GM18508 (cell line): ENCODE measurements at regions not wholly inside any gene's neighbourhood (a gene's known extent, or its start where the extent isn't known, plus 50 kb on each side); places are given as distances from the start of the nearest gene placed in this dataset.

Experiments
- ATAC-seq: cut with Tn5 transposase; IDR thresholded peaks from one replicate; pipeline ENCODE4 v1.9.1; 2021; ENCODE audit warnings: moderate number of reproducible peaks; ENCODE audit not compliant: insufficient read depth, unreplicated experiment

- no peak for ATAC-seq
These were observed 107.1 kb upstream of the UBE2E2 start for GRCh38 chr3:23096041-23096440.

GRCh38 chr3:23099021-23099420 lies 104.1 kb upstream of the UBE2E2 start:
- no peak for ATAC-seq

DNA sequence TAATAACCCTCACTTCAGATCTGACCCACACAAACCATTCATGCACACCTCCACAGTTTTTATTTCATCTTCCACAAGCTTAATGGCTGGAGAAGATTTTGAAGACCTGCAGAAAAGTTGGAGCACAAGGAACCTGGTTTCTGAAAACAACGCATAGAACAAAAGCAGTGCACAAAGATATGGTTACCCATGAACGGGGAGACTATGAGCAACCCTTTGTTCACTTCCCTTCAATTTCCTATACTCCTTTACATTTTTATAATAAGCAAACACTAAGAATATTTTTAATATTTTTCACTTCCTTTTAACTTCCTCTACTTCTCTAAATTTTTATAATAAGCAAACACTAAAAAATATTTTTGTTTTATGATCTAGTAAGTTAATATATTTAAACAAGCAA lies 103.5 kb upstream of the UBE2E2 start:
- no peak for ATAC-seq

- ATAC-seq: no peak
These were observed 103.0 kb upstream of the UBE2E2 start for GRCh38 chr3:23100106-23100505.

GRCh38 chr3:23103764-23104163 lies 99.4 kb upstream of the UBE2E2 start:
- ATAC-seq: no peak

GRCh38 chr3:23105048-23105447 lies 98.1 kb upstream of the UBE2E2 start:
- ATAC-seq: no peak

DNA sequence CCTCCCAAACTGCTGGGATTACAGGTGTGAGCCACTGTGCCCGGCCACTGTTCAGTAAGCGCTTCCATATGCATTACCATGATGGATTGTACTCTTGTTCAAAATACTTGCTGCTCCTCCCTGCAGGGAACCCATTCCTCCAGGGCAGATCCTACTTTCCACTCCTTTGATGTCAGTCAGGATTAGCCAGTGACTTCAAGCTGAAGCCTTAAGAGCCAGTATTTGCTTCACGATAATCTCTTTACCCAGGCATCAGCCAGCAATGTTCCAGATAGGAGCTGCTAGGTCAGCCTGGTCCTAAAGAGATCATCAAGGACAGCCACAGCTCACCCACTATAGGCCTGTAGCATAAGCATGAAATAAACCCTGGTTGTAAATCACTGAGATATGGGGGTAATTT lies 96.5 kb upstream of the UBE2E2 start:
- no peak for ATAC-seq

GRCh38 chr3:23107221-23107620 lies 95.9 kb upstream of the UBE2E2 start:
- ATAC-seq: no peak

DNA sequence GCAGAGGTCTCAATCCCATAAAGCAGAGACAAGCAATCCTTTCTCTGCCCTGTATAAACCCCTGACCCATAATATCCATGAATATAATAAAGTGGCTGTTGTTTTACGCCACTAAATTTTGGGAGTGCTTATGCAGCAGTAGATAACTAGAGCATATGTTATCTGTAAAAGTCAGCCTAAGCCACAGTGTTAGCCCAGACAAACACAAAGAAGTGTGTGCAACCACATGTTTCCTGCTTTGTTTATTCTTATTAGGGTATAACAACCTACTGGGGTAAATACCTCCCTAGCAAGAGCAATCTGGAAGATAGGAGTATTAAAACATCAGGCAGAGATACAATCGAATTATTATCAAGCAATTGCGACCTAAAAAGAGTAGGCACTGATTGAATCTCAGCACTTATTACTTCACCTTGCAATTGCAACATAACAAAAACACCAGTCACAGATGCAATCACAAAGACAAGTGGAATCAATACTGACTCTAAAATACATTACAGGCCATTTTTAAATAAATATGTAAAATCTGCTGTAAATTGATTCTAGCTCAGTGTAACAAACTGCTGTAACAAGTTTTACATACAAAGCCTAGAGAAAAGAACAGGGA lies 94.6 kb upstream of the UBE2E2 start:
- no peak for ATAC-seq

- ATAC-seq: no peak
These were observed 91.8 kb upstream of the UBE2E2 start for GRCh38 chr3:23111286-23111685.

GRCh38 chr3:23111797-23112196 lies 91.3 kb upstream of the UBE2E2 start:
- no peak for ATAC-seq

DNA sequence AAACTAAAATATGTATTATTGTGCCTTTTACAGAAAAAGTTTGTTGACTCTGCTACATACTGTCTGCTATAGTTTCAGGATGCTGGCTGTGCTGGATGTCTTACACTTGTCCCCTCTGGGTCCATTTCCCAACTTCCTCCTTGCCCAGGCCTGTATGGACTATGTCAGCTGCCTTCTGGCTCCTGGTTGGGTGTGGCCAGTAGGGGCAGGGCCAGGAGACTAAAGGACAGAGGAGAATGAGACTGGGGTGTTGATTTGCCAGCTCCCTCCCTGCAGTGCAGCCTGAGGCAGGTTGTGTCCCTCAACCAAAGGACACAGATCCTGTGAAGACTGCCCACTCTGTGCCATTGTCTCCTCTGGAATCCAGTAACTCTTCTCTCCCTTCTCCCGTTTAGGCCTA lies 90.6 kb upstream of the UBE2E2 start:
- no peak for ATAC-seq

DNA sequence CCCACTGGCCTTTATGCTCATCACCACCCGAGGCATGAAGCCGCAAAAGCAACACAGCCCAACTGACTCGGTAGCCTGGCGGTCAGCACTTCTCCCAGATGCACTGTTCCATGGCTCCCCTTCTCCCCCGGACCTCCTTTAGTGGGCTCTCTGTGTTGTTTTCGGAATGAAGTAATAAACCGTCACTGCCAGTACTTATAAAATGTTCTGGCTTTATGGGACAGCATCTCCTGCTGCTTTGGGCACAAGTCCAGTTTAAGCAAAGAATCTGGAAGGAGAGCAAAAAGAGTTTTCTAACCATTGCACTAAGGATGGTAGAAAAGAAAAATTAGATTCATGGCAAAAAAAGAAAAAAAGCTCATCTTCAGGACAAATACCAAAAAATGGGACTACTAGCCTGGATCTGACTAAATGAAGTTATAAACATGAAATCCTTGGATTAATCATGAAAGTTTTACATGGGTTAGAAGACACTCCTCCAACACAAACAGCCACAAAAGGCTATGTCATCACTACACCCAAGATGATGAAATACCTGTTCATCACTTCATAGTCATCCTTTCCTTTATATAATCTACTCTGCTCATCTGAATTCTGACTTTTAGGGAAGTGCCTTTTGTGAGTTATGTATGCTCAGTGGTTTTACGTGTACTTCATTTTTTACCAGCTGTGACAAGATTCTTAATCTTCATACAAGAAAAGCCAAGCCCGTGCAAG lies 89.5 kb upstream of the UBE2E2 start:
- no peak for ATAC-seq

DNA sequence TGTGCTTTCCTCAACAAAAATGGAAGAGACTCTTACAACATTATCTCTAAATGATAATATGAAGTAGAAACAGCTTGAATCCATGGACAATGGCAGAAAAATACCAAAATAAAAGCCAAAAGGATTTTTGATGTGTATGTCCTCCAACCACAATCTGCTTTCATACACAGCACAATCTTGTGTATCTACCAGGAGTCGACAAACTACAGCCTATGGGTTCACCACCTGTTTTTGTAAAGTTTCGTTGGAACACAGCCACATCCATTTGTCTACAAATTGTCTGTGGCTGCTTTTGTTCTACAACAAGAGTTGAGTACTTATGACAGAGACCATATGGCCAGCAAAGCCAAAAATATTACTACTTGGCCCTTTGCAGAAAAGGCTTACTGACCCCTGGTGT lies 88.7 kb upstream of the UBE2E2 start:
- ATAC-seq: no peak

GRCh38 chr3:23115171-23115877 lies 87.8 kb upstream of the UBE2E2 start:
- no peak for ATAC-seq

DNA sequence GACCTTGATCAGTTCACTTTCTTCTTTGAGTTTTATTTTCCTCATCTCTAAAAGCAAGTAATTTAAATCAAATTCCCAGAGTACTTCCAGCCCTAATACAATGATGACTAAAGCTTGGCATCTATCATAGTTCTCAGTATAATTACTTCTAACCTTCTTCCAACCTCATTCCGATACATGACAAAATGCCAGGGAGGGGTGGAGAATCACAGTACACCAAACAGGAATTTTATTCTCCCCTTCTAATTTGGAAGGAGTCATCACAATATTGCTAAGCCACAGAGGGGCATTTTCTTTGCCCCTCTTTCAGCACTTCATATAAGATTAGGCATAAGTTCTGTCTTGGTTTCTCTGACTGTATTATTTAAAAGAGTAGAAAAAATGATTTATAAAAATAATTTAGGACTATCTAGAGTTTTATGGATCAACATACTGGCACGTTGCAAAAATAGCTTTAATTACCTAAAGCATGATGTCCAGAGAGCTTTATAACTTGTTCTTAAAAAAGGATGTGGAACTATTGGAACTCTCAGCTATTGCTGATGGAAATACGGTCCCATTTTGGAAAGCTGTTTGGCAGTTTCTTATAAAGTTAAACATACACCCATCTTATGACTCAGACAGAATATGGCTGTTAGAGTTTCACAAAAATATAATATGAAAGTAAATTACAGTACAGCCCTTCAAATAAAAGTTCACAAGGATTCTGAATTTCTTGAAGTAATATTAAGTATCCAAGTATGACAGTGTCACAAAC lies 86.9 kb upstream of the UBE2E2 start:
- ATAC-seq: no peak

DNA sequence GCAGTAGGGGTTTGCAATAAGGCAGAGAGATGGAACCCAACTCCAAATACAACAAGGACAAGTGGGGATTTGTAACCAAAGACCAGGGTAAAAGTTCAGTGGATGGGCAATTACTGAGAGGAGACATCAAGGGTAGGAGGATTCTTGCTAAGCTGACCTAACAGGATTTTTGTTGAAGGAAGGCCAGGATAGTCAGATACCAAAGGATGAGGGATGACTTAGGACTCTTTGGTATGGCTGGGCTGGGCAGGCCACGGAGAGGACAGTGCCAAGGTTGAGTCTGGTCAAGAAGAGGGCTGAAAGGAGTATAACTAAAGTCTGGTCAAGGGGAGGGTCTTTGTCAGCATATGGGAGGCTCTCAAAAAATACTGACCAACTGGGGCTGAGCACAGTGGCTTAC lies 85.3 kb upstream of the UBE2E2 start:
- ATAC-seq: no peak

DNA sequence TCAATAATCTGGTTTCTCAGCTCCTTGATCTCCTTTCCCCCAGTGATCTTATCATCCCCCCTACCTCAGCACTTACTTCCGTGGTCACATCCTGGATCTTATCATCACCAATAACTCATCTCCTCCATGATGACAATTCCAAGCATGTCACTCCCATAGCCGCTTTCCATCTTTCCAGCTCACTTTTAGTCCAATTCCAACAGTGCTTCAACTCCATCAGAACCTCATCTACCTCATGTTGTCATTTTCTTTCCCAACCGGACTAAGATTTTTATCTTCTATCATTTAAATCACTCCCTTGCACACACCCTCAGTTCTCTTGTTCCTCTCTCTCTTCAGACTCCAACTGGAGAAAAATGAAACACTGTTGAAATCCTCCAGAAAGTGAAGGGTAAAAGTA lies 75.9 kb upstream of the UBE2E2 start:
- no peak for ATAC-seq

GRCh38 chr3:23128655-23129054 lies 74.5 kb upstream of the UBE2E2 start:
- no peak for ATAC-seq

GRCh38 chr3:23129117-23129516 lies 74.0 kb upstream of the UBE2E2 start:
- no peak for ATAC-seq

DNA sequence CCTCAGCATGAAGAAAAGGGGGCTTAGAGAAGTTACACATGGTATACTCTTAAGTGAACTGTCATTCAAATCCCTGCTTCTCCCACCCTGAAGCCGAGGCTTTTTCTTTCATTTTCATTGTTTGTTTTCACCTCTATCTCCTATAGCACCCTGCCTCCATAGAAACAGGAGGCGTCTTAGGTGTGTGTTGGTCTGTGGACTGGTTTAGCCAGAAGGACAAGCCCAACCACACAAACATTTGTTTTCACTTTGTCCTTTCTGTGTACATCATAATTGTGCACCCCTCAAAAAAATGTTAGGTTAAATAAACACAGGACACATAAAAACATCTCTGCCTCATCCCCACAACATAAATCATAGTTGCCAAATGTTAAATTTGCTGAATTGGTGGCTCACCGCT lies 73.3 kb upstream of the UBE2E2 start:
- no peak for ATAC-seq
